ENCODE measurements at regions not wholly inside any gene's neighbourhood (a gene's known extent, or its start where the extent isn't known, plus 50 kb on each side); places are given as distances from the start of the nearest gene placed in this dataset.

DNA sequence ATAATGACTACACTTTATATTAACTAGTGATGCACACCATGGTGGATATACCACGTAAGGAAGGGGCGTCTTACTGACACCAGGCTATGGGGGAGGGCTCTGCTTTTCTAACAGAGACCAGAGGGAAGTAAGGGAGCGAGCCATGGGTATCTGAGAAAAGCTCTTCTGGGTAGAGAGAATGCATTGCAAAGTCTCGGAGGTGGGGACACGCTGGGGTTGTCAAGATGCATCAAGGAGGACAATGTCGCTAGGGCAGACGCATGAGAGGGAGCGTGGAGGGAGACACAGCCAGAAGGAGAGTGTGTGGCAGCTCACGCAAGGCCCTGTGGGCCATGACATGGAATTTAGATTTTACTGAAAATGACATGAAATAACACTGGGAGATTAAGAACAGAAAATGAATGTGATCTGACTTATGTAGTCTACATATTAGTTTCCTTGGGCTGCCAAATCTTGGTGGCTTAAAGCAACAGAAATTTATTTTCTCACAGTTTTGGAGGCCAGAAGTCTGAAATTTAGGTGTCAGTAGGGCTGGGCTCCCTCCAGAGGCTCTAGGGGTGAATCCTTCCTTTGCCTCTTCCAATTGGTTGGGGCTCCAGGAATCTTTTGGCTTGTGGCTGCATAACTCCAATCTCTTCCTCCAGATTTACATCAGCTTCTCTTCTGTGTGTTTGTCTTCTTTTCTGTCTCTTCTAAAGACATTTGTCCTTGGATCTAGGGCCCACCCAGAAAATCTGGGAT lies 352.2 kb downstream of the CYRIA start:
- TF ChIP-seq, protein P1, sequence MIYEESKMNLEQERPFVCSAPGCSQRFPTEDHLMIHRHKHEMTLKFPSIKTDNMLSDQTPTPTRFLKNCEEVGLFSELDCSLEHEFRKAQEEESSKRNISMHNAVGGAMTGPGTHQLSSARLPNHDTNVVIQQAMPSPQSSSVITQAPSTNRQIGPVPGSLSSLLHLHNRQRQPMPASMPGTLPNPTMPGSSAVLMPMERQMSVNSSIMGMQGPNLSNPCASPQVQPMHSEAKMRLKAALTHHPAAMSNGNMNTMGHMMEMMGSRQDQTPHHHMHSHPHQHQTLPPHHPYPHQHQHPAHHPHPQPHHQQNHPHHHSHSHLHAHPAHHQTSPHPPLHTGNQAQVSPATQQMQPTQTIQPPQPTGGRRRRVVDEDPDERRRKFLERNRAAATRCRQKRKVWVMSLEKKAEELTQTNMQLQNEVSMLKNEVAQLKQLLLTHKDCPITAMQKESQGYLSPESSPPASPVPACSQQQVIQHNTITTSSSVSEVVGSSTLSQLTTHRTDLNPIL (CRISPR knock-in tag; IDR thresholded peaks at IDR 0.05; ENCODE audit: low read depth) = no peak
- TF ChIP-seq TOX (CRISPR knock-in tag; IDR thresholded peaks at IDR 0.05; ENCODE audit: borderline replicate concordance) (no peak), RARB (CRISPR knock-in tag; IDR thresholded peaks at IDR 0.05) (no peak), ZFP3 (CRISPR knock-in tag; IDR thresholded peaks at IDR 0.05) (no peak), ZC3H10 (CRISPR knock-in tag; IDR thresholded peaks at IDR 0.05) (no peak), ZFP30 (CRISPR knock-in tag; IDR thresholded peaks at IDR 0.05) (no peak), ARNTL (CRISPR knock-in tag; IDR thresholded peaks at IDR 0.05; ENCODE audit: borderline replicate concordance, low read depth) (no peak)
- TF ChIP-seq, protein P2, sequence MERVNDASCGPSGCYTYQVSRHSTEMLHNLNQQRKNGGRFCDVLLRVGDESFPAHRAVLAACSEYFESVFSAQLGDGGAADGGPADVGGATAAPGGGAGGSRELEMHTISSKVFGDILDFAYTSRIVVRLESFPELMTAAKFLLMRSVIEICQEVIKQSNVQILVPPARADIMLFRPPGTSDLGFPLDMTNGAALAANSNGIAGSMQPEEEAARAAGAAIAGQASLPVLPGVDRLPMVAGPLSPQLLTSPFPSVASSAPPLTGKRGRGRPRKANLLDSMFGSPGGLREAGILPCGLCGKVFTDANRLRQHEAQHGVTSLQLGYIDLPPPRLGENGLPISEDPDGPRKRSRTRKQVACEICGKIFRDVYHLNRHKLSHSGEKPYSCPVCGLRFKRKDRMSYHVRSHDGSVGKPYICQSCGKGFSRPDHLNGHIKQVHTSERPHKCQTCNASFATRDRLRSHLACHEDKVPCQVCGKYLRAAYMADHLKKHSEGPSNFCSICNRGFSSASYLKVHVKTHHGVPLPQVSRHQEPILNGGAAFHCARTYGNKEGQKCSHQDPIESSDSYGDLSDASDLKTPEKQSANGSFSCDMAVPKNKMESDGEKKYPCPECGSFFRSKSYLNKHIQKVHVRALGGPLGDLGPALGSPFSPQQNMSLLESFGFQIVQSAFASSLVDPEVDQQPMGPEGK (CRISPR knock-in tag; IDR thresholded peaks at IDR 0.05; ENCODE audit: borderline replicate concordance) = no peak
